ENCODE measurements at regions not wholly inside any gene's neighbourhood (a gene's known extent, or its start where the extent isn't known, plus 50 kb on each side); places are given as distances from the start of the nearest gene placed in this dataset.

GRCh38 chr18:60485201-60485600 is 112.6 kb upstream of the MC4R start:
- no peak overlapping the region for H4K91ac ChIP-seq (replicated peaks; ENCODE audit: insufficient read length, low read length)
- no peak overlapping the region for H3K4ac ChIP-seq (replicated peaks; ENCODE audit: insufficient read length, low read depth, low read length)
- H3K23me2 ChIP-seq (ENCODE audit: low read depth, low read length) = no peaks in the 10 kb centered on the region
- H2BK20ac ChIP-seq (ENCODE audit: low read length) = no peak overlapping the region
- H3K4me1 ChIP-seq (replicated peaks in 1 of 4; ENCODE audit: control insufficient read depth in 3 of 4, insufficient read depth in 4 of 4, low read length in 3 of 4) = no peaks in the 10 kb centered on the region
- no peak overlapping the region for H2BK5ac ChIP-seq (ENCODE audit: low read depth, low read length)
- FAIRE-seq (no peak), DNase-seq (ENCODE audit: low read depth in 1 of 2, low spot score in 2 of 2) (no peak)
- H3K14ac ChIP-seq (ENCODE audit: insufficient read length) = no peak overlapping the region
- POLR2A ChIA-PET (ENCODE audit: partially characterized antibody) = no interaction called here
- H3K36me3 ChIP-seq (ENCODE audit: control insufficient read depth in 2 of 4, insufficient read depth in 4 of 4, low read length in 3 of 4) = no peaks in the 10 kb centered on the region
- no peak overlapping the region for H3K56ac ChIP-seq (replicated peaks; ENCODE audit: insufficient read length, low read depth, low read length)
- H2BK12ac ChIP-seq (ENCODE audit: low read depth, low read length) = no peak overlapping the region
- H3K27me3 ChIP-seq (replicated peaks in 1 of 4; ENCODE audit: control insufficient read depth in 3 of 4, extremely low read depth in 1 of 4, insufficient read depth in 3 of 4, low read length in 3 of 4) = peaks cover 0 to under 1% (median 0%) of the 10 kb centered on the region in 4 experiments; a peak in 3 of 7 replicates
- no peaks in the 10 kb centered on the region for H4K20me1 ChIP-seq (replicated peaks in 1 of 2; ENCODE audit: control insufficient read depth in 1 of 2, insufficient read depth in 2 of 2, low read length in 2 of 2)
- H3K79me1 ChIP-seq (ENCODE audit: low read depth, low read length) = no peaks in the 10 kb centered on the region
- no peak overlapping the region for H3K27ac ChIP-seq (ENCODE audit: low read depth, low read length)
- no peak overlapping the region for H4K8ac ChIP-seq (ENCODE audit: extremely low read depth, insufficient read depth, low read length)
- H3K9ac ChIP-seq (replicated peaks in 1 of 4; ENCODE audit: extremely low read depth in 1 of 4, low read depth in 3 of 4, low read length in 3 of 4) = no peak overlapping the region
- no peak overlapping the region for H4K5ac ChIP-seq (ENCODE audit: insufficient read length, low read depth, low read length)
- no peaks in the 10 kb centered on the region for H3K79me2 ChIP-seq (ENCODE audit: control insufficient read depth in 1 of 2, insufficient read depth in 2 of 2, low read length in 2 of 2)
- no peaks in the 10 kb centered on the region for H3K9me3 ChIP-seq (ENCODE audit: insufficient read depth in 2 of 2, low read depth in 1 of 2, low read length in 1 of 2)
- CTCF ChIA-PET (ENCODE audit: partially characterized antibody) = interaction anchor here (1.2 kb wide), 1 partner anchor 24 kb away, joined by 4 read pairs; no protein-coding TSS in a partner anchor
- no peak overlapping the region for H2AFZ ChIP-seq (ENCODE audit: low read length)
- H3K23ac ChIP-seq (ENCODE audit: insufficient read length) = no peak overlapping the region
- no peak overlapping the region for H2AK5ac ChIP-seq (ENCODE audit: low read depth, low read length)
- WGBS, 2 experiments (ENCODE audit: extremely low coverage in 1 of 2, insufficient coverage in 1 of 2, insufficient read length in 1 of 2, insufficient replicate concordance in 2 of 2, low coverage in 1 of 2, low lambda C conversion rate in 2 of 2, missing lambda C conversion rate in 1 of 2) = 92% methylated on average over 2 of the region's 2 CpGs; no CpG with 5 or more reads in 1 of the 2 experiments
- H3K4me2 ChIP-seq (ENCODE audit: insufficient read depth in 1 of 2, low read depth in 2 of 2, low read length in 2 of 2) = no peak overlapping the region
- H2BK15ac ChIP-seq (ENCODE audit: low read length) = no peak overlapping the region
- H2BK120ac ChIP-seq (replicated peaks; ENCODE audit: low read depth, low read length) = no peak overlapping the region
- no peak overlapping the region for H3K18ac ChIP-seq (ENCODE audit: extremely low read depth, low read length)
- H3K4me3 ChIP-seq (ENCODE audit: extremely low read depth in 1 of 4, insufficient read depth in 2 of 4, low read depth in 3 of 4, low read length in 4 of 4) = no peak overlapping the region
- TF ChIP-seq SP4 (IDR thresholded peaks at IDR 0.05; ENCODE audit: low read length) (no peak), GTF2F1 (IDR thresholded peaks at IDR 0.05; ENCODE audit: borderline replicate concordance, low read depth, low read length) (no peak), SUZ12 (IDR thresholded peaks at IDR 0.05; ENCODE audit: low read length) (no peak), TBP (IDR thresholded peaks at IDR 0.05; ENCODE audit: low read depth, low read length) (no peak), RXRA (IDR thresholded peaks at IDR 0.05; ENCODE audit: insufficient read depth, low read depth, low read length) (no peak), POLR2A (IDR thresholded peaks at IDR 0.05; ENCODE audit: control extremely low read depth in 1 of 2, low read depth in 2 of 2, low read length in 2 of 2) (no peak), NRF1 (IDR thresholded peaks at IDR 0.05; ENCODE audit: low read depth, low read length) (no peak), BACH1 (IDR thresholded peaks at IDR 0.05; ENCODE audit: low read length) (no peak), CHD2 (IDR thresholded peaks at IDR 0.05; ENCODE audit: low read length) (no peak), NANOG (IDR thresholded peaks at IDR 0.05; ENCODE audit: insufficient read depth, low read depth, low read length, poor library complexity, severe bottlenecking) (no peak), GABPA (IDR thresholded peaks at IDR 0.05; ENCODE audit: borderline replicate concordance, insufficient read depth, low read length) (no peak), RAD21 (IDR thresholded peaks at IDR 0.05 in 1 of 2, conservative IDR thresholded peaks at IDR 0.05 in 1 of 2; ENCODE audit: low read depth in 2 of 2, low read length in 2 of 2) (no peak), YY1 (IDR thresholded peaks at IDR 0.05; ENCODE audit: low read depth, low read length) (no peak), KDM1A (IDR thresholded peaks at IDR 0.05; ENCODE audit: borderline replicate concordance, low read length) (no peak), HDAC6 (IDR thresholded peaks at IDR 0.05; ENCODE audit: low read depth, low read length) (no peak), SIX5 (IDR thresholded peaks at IDR 0.05; ENCODE audit: low read depth, low read length) (no peak), SP1 (IDR thresholded peaks at IDR 0.05; ENCODE audit: low read depth, low read length) (no peak)

Measured in H1 (cell line).